ENCODE measurements at regions not wholly inside any gene's neighbourhood (a gene's known extent, or its start where the extent isn't known, plus 50 kb on each side); places are given as distances from the start of the nearest gene placed in this dataset.

GRCh38 chr2:184032983-184033382, 565.3 kb upstream of the ZNF804A start:
- Histone ChIP-seq H3K4me1 (ENCODE audit: insufficient read depth, poor library complexity, severe bottlenecking) (no peaks in the 10 kb centered on the region), H3K27ac (ENCODE audit: poor library complexity, severe bottlenecking) (no peak overlapping the region), H3K4me3 (ENCODE audit: severe bottlenecking) (no peak overlapping the region), H3K9me3 (ENCODE audit: severe bottlenecking) (no peaks in the 10 kb centered on the region), H3K27me3 (ENCODE audit: insufficient read depth, poor library complexity, severe bottlenecking) (no peaks in the 10 kb centered on the region), H3K36me3 (ENCODE audit: low read depth) (no peaks in the 10 kb centered on the region)
- no peak for TF ChIP-seq CTCF (IDR thresholded peaks at IDR 0.05; ENCODE audit: poor library complexity, severe bottlenecking)
- DNase-seq (ENCODE audit: low spot score): no peak
- ATAC-seq (ENCODE audit: low read depth): no peak

GRCh38 chr2:184037273-184037672, 561.1 kb upstream of the ZNF804A start:
- Histone ChIP-seq H3K4me3 (ENCODE audit: severe bottlenecking) (no peak overlapping the region), H3K9me3 (ENCODE audit: severe bottlenecking) (no peaks in the 10 kb centered on the region), H3K27ac (ENCODE audit: poor library complexity, severe bottlenecking) (no peak overlapping the region), H3K4me1 (ENCODE audit: insufficient read depth, poor library complexity, severe bottlenecking) (no peaks in the 10 kb centered on the region), H3K27me3 (ENCODE audit: insufficient read depth, poor library complexity, severe bottlenecking) (no peaks in the 10 kb centered on the region), H3K36me3 (ENCODE audit: low read depth) (no peaks in the 10 kb centered on the region)
- ATAC-seq (ENCODE audit: low read depth): no peak
- no peak for DNase-seq (ENCODE audit: low spot score)
- no peak for TF ChIP-seq CTCF (IDR thresholded peaks at IDR 0.05; ENCODE audit: poor library complexity, severe bottlenecking)

GRCh38 chr2:184039493-184039892, 558.8 kb upstream of the ZNF804A start:
- ATAC-seq (ENCODE audit: low read depth) (no peak), DNase-seq (ENCODE audit: low spot score) (no peak)
- no peaks in the 10 kb centered on the region for H3K27me3 ChIP-seq (ENCODE audit: insufficient read depth, poor library complexity, severe bottlenecking)
- H3K4me3 ChIP-seq (ENCODE audit: severe bottlenecking): no peak overlapping the region
- no peak overlapping the region for H3K27ac ChIP-seq (ENCODE audit: poor library complexity, severe bottlenecking)
- H3K9me3 ChIP-seq (ENCODE audit: severe bottlenecking): no peaks in the 10 kb centered on the region
- no peak for TF ChIP-seq CTCF (IDR thresholded peaks at IDR 0.05; ENCODE audit: poor library complexity, severe bottlenecking)
- no peaks in the 10 kb centered on the region for H3K36me3 ChIP-seq (ENCODE audit: low read depth)
- no peaks in the 10 kb centered on the region for H3K4me1 ChIP-seq (ENCODE audit: insufficient read depth, poor library complexity, severe bottlenecking)

GRCh38 chr2:184040230-184040629, 558.1 kb upstream of the ZNF804A start:
- Histone ChIP-seq H3K27me3 (ENCODE audit: insufficient read depth, poor library complexity, severe bottlenecking) (no peaks in the 10 kb centered on the region), H3K9me3 (ENCODE audit: severe bottlenecking) (no peaks in the 10 kb centered on the region), H3K27ac (ENCODE audit: poor library complexity, severe bottlenecking) (no peak overlapping the region), H3K4me1 (ENCODE audit: insufficient read depth, poor library complexity, severe bottlenecking) (no peaks in the 10 kb centered on the region), H3K4me3 (ENCODE audit: severe bottlenecking) (no peak overlapping the region), H3K36me3 (ENCODE audit: low read depth) (no peaks in the 10 kb centered on the region)
- no peak for TF ChIP-seq CTCF (IDR thresholded peaks at IDR 0.05; ENCODE audit: poor library complexity, severe bottlenecking)
- DNase-seq (ENCODE audit: low spot score): no peak
- no peak for ATAC-seq (ENCODE audit: low read depth)

GRCh38 chr2:184041077-184041476, 557.3 kb upstream of the ZNF804A start:
- no peak for TF ChIP-seq CTCF (IDR thresholded peaks at IDR 0.05; ENCODE audit: poor library complexity, severe bottlenecking)
- Histone ChIP-seq H3K27me3 (ENCODE audit: insufficient read depth, poor library complexity, severe bottlenecking) (no peaks in the 10 kb centered on the region), H3K4me1 (ENCODE audit: insufficient read depth, poor library complexity, severe bottlenecking) (no peaks in the 10 kb centered on the region), H3K9me3 (ENCODE audit: severe bottlenecking) (no peaks in the 10 kb centered on the region), H3K27ac (ENCODE audit: poor library complexity, severe bottlenecking) (no peak overlapping the region), H3K36me3 (ENCODE audit: low read depth) (no peaks in the 10 kb centered on the region), H3K4me3 (ENCODE audit: severe bottlenecking) (no peak overlapping the region)
- DNase-seq (ENCODE audit: low spot score) (no peak), ATAC-seq (ENCODE audit: low read depth) (no peak)
